HG02938 (cell line): ENCODE measurements at regions not wholly inside any gene's neighbourhood (a gene's known extent, or its start where the extent isn't known, plus 50 kb on each side); places are given as distances from the start of the nearest gene placed in this dataset.
"Not testable (repeated sequence)": the region's sequence is repeated elsewhere in the genome, so short reads cannot be mapped to it uniquely, and the experiment has no call there.

ENCODE experiments used
- ATAC-seq: cut with Tn5 transposase; IDR thresholded peaks from one replicate; pipeline ENCODE4 v1.9.1; 2021; ENCODE audit warnings: mild to moderate bottlenecking, moderate library complexity; ENCODE audit not compliant: unreplicated experiment

DNA sequence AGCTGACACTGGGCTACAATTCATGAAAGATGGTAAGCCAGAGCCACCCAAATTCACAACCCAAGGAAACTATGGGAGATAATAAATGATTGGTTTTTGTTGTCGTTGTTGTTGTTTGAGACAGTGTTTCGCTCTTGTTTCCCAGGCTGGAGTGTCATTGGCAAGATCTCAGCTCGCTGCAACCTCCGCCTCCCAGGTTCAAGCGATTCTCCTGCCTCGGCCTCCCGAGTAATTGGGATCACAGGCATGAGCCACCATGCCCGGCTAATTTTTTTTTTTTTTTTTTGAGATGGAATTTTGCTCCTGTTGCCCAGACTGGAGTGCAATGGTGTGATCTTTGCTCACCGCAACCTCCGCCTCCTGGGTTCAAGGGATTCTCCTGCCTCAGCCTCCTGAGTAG lies 65.9 kb upstream of the METTL9 start:
- not testable (repeated sequence) for ATAC-seq

GRCh38 chr16:21534561-21534960 lies 64.8 kb upstream of the METTL9 start:
- ATAC-seq, result not testable (repeated sequence)

DNA sequence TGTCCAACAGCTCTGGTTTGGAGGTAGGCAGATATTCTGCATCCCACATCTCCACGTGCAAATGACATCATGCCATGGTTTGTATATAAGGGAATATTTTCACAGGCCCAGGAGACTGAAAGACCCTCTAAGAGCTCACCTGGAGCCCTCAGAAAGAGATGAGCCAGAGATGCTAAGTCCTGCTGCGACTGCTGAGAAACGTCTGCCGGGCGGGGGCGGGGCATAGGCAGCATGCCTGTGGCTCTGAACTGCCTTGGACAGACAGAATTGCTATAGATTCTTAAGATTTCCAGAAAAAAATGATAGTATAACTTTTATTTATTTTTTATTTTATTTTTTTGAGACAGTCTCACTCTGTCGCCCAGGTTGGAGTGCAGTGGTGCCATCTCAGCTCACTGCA lies 64.2 kb upstream of the METTL9 start:
- ATAC-seq, result not testable (repeated sequence)

DNA sequence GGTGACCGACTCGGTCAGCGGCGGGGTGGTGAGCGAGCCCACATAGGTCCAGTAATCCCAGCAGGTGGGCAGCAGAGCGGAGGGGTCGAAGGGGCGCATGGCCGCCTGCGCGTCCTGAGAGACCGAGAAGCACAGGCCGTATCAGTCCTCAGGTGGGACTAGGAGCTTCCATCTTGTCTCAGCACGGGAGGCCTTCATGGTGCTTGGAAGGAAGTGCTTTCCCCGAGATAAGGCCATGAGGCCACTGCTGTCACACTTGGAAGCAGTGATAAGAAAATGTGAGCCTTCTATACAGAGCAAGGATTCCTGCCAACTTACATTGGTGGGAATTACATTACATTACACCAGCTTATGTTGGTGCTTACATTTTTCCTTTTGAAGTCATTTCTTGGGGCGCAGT lies 62.6 kb upstream of the METTL9 start:
- not testable (repeated sequence) for ATAC-seq

DNA sequence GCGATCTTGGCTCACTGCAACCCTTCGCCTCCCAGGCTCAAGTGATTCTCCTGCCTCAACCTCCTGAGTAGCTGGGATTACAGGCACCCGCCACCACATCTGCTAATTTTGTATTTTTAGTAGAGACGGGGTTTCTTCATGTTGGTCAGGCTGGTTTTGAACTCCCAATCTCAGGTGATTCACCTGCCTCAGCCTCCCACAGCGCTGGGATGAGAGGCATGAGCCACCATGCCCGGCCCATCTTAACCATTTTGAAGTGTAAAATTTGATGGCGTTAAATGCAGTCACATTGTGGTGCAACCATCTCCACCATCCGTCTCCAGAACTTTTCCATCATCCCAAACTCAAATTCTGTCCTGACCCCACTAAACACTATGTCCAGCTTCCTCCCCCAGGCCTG lies 61.8 kb upstream of the METTL9 start:
- not testable (repeated sequence) for ATAC-seq

GRCh38 chr16:21539107-21539618 lies 60.2 kb upstream of the METTL9 start:
- not testable (repeated sequence) for ATAC-seq

DNA sequence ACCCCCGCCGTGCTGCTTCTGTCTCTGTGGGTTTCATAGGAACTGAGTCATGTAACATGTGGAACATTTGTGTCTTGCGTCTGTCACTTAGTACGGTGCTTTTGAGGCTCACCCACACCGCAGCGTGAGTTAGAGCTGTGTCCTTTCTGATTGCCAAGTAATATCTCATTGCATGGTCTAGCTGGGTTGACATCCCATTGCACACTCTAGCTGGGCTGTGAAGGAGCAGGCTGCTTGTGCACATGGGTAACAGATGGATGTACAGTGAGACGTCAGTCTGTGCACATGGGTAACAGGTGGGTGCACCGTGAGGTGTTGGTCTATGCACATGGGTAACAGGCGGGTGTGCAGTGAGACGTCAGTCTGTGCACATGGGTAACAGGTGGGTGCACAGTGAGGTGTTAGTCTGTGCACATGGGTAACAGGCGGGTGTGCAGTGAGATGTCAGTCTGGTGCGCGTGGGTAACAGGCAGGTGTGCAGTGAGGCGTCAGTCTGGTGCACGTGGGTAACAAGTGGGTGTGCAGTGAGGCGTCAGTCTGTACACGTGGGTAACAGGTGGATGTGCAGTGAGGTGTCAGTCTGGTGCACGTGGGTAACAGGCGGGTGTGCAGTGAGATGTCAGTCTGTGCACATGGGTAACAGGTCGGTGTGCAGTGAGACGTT lies 58.5 kb upstream of the METTL9 start:
- ATAC-seq, result peak; percentile 72

DNA sequence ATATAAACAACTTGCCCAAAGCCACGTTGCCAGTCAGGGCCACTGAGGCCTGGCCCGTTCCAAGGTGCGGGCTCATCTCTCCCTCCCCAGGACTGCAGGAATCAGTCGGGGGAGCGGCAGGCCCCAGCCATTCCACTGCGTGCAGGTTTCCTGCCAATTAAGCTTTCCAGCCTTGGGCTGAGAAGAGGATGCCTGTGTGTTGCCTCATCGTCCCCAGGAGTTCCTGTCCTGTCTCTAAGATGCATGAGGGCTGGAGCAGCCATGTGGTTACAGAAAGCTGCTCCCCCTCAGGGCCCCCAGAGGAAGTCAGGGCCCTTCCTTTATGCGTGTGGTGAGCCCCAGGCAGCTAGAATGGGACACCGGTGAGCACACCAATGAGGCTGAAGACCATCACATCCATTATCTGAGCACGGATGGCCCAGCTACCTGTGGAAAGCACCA lies 57.7 kb upstream of the METTL9 start:
- peak; percentile 40 for ATAC-seq

- not testable (repeated sequence) for ATAC-seq
Observed at GRCh38 chr16:21542075-21542474, 57.3 kb upstream of the METTL9 start.

GRCh38 chr16:21542491-21543124 lies 56.8 kb upstream of the METTL9 start:
- ATAC-seq, result not testable (repeated sequence)

DNA sequence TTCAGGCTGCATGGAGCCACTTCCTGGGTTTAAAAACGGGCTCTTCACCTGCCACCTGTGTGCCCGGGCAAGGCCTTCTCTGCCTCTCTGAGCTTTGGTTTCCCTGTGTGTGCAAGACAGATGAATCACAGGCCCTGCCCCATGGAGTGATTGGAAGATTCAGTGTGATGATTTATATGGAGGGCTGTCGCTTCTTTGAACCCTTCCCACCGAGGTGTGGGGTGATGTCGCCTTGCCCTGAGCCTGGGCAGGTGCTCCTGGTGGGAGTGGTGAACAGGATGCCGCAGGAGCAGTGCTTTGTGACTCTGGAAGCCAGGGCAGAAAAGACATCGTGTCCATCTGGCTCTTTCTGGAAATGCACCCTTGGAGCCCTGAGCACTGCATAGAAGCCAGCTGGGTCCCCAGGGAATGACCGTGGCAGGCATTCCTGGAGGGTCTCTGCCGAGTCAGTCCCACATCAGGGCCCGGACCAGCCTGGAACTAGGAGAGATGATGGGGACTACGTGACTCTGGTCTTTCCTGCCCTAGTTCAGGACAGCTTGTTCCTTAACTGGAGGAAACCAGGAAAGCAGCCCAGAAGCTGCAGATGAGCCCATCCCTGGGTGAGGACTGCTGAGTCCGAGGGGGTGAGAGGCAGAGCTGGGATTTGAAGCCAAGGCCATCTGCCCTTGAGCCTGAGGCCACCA lies 56.1 kb upstream of the METTL9 start:
- not testable (repeated sequence) for ATAC-seq

DNA sequence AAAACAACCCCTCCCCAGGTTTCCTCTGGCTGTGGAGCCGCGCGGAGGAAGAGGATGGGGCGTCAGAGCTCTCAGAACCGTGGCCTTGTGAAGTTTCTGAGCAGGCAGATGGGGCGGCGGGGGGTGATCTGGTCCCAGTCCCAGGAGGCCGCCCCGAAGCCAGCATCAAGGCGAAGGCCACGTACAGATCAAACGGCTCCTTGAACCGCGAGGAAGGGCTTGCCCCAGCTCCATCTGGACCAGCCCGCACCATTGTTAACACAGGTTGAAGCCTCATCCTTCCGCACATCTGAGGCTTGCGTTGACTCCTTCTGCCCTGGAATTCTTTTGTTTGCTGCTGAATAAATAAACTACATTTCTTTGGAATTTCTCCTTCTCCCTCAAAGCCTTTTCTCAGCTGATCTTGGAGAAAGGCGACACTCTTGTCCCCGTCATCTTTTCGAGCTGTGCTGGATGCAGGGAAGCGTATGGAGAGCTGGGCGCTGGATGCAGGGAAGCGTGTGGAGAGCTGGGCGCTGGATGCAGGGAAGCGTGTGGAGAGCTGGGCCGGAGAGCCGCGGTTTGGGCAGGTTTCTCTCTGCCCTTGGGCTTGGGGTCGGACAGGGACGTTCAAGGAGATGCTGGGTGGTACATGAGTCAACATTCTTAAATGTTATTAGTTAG lies 53.6 kb upstream of the METTL9 start:
- ATAC-seq, result not testable (repeated sequence)

GRCh38 chr16:21549396-21549795 lies 50.0 kb upstream of the METTL9 start:
- ATAC-seq, result not testable (repeated sequence)
